ENCODE measurements at regions not wholly inside any gene's neighbourhood (a gene's known extent, or its start where the extent isn't known, plus 50 kb on each side); places are given as distances from the start of the nearest gene placed in this dataset.

GRCh38 chr13:33671560-33671959, 146.4 kb upstream of the RFC3 start:
- no peak for TF ChIP-seq CTCF (IDR thresholded peaks at IDR 0.05)
- TF ChIP-seq POLR2A (IDR thresholded peaks at IDR 0.05), result no peak
- TF ChIP-seq POLR2AphosphoS5 (IDR thresholded peaks at IDR 0.05), result no peak
